H9 (cell line): ENCODE measurements at regions not wholly inside any gene's neighbourhood (a gene's known extent, or its start where the extent isn't known, plus 50 kb on each side); places are given as distances from the start of the nearest gene placed in this dataset.

Experiments
- DNase-seq: peaks from one replicate; pipeline ENCODE4 v3.0.0-alpha.2; 2017
- H2AFZ ChIP-seq: one replicate; pipeline ENCODE4 v1.6.1; 2013; ENCODE audit warnings: mild to moderate bottlenecking, low read length, control low read depth, moderate library complexity
- H2AK5ac ChIP-seq: 2 replicates; pipeline ENCODE4 v1.6.1; 2013; ENCODE audit warnings: low read length, control low read depth, mixed read lengths; ENCODE audit not compliant: insufficient read length
- H2BK120ac ChIP-seq: one replicate; pipeline ENCODE4 v1.6.1; 2013; ENCODE audit warnings: low read depth, mild to moderate bottlenecking, low read length, control low read depth, inconsistent platforms; ENCODE audit not compliant: poor library complexity, severe bottlenecking
- H2BK12ac ChIP-seq: 2 replicates; pipeline ENCODE4 v1.6.1; 2013; ENCODE audit warnings: low read length, control low read depth, mixed read lengths, low read depth; ENCODE audit not compliant: insufficient read length
- H2BK15ac ChIP-seq: 2 replicates; pipeline ENCODE4 v1.6.1; 2013; ENCODE audit warnings: low read depth, low read length, control low read depth
- H2BK20ac ChIP-seq: one replicate; pipeline ENCODE4 v1.6.1; 2013; ENCODE audit warnings: low read depth, mild to moderate bottlenecking, low read length, control low read depth, inconsistent platforms; ENCODE audit not compliant: poor library complexity, severe bottlenecking
- H2BK5ac ChIP-seq: 2 replicates; pipeline ENCODE4 v1.6.1; 2013; ENCODE audit warnings: low read length, control low read depth, mixed read lengths; ENCODE audit not compliant: insufficient read length
- H3K14ac ChIP-seq: 2 replicates; pipeline ENCODE4 v1.6.1; 2013; ENCODE audit warnings: low read length, control low read depth; ENCODE audit not compliant: insufficient read depth
- H3K18ac ChIP-seq: 2 replicates; pipeline ENCODE4 v1.6.1; 2013; ENCODE audit warnings: low read depth, mild to moderate bottlenecking, mixed read lengths, low read length, control low read depth; ENCODE audit not compliant: insufficient read length
- H3K23ac ChIP-seq: 2 replicates; pipeline ENCODE4 v1.6.1; 2013; ENCODE audit warnings: low read length, control low read depth, mixed read lengths, low read depth; ENCODE audit not compliant: insufficient read length
- H3K23me2 ChIP-seq: 2 replicates; pipeline ENCODE4 v1.6.1; 2013; ENCODE audit warnings: low read depth, mild to moderate bottlenecking, mixed read lengths, low read length, control low read depth; ENCODE audit not compliant: insufficient read length, poor library complexity, severe bottlenecking
- H3K27ac ChIP-seq: 2 replicates; pipeline ENCODE4 v1.5.1; 2013; ENCODE audit warnings: low read length, control low read depth, mixed read lengths, low read depth; ENCODE audit not compliant: insufficient read length
- H3K27me3 ChIP-seq: 2 replicates; pipeline ENCODE4 v1.6.1; 2013; ENCODE audit warnings: low read length, control low read depth, inconsistent platforms; ENCODE audit not compliant: insufficient read depth
- H3K4ac ChIP-seq: 2 replicates; pipeline ENCODE4 v1.6.1; 2013; ENCODE audit warnings: low read depth, mild to moderate bottlenecking, control low read depth, inconsistent platforms, low read length, moderate library complexity
- H3K4me1 ChIP-seq: 2 replicates; pipeline ENCODE4 v1.6.1; 2013; ENCODE audit warnings: low read length, control low read depth, inconsistent platforms; ENCODE audit not compliant: insufficient read depth
- H3K4me2 ChIP-seq: 2 replicates; pipeline ENCODE4 v1.6.1; 2013; ENCODE audit warnings: low read length, control low read depth, mixed read lengths; ENCODE audit not compliant: insufficient read length, insufficient read depth
- H3K56ac ChIP-seq: 2 replicates; pipeline ENCODE4 v1.6.1; 2013; ENCODE audit warnings: low read depth, mild to moderate bottlenecking, mixed read lengths, low read length, control low read depth; ENCODE audit not compliant: insufficient read length
- H3K79me1 ChIP-seq: 2 replicates; pipeline ENCODE4 v1.6.1; 2013; ENCODE audit warnings: low read depth, mild to moderate bottlenecking, moderate library complexity, low read length, control low read depth, inconsistent platforms; ENCODE audit not compliant: insufficient read depth, poor library complexity, severe bottlenecking
- H3K79me2 ChIP-seq: 2 replicates; pipeline ENCODE4 v1.6.1; 2013; ENCODE audit warnings: low read length, control low read depth, inconsistent platforms; ENCODE audit not compliant: insufficient read depth
- H3K9ac ChIP-seq: 2 replicates; pipeline ENCODE4 v1.6.1; 2013; ENCODE audit warnings: low read length, control low read depth, mixed read lengths; ENCODE audit not compliant: insufficient read length; ENCODE audit errors: extremely low read depth
- H3K9me3 ChIP-seq: one replicate; pipeline ENCODE4 v1.6.1; 2013; ENCODE audit warnings: low read depth, low read length, inconsistent platforms; ENCODE audit not compliant: control insufficient read depth
- H3T11ph ChIP-seq: one replicate; pipeline ENCODE4 v1.6.1; 2013; ENCODE audit warnings: mild to moderate bottlenecking, low read length, control low read depth, inconsistent platforms
- H4K20me1 ChIP-seq: one replicate; pipeline ENCODE4 v1.6.1; 2013; ENCODE audit not compliant: control insufficient read depth, insufficient read length, insufficient read depth
- H4K5ac ChIP-seq: 2 replicates; pipeline ENCODE4 v1.6.1; 2013; ENCODE audit warnings: low read depth, mild to moderate bottlenecking, mixed read lengths, low read length, control low read depth; ENCODE audit not compliant: insufficient read length
- H4K8ac ChIP-seq: replicated peaks from 2 replicates; pipeline ENCODE4 v1.6.1; 2013; ENCODE audit warnings: low read length, control low read depth, mixed read lengths, low read depth; ENCODE audit not compliant: insufficient read length
- H4K91ac ChIP-seq: 2 replicates; pipeline ENCODE4 v1.6.1; 2013; ENCODE audit warnings: low read depth, mild to moderate bottlenecking, moderate library complexity, mixed read lengths, low read length, control low read depth; ENCODE audit not compliant: insufficient read length
- H3K27ac Mint-ChIP-seq, 3 experiments: 2 replicates in 2 of 3; 3 replicates in 1 of 3; pipeline ENCODE4 v1.8.0; 2020 to 2021; ENCODE audit warnings: mixed read lengths in 3 of 3, mild to moderate bottlenecking in 1 of 3, moderate library complexity in 1 of 3
- H3K27me3 Mint-ChIP-seq: 2 replicates; pipeline ENCODE4 v1.8.0; 2021; ENCODE audit warnings: low read depth, mild to moderate bottlenecking, moderate library complexity, mixed read lengths
- H3K36me3 Mint-ChIP-seq, 3 experiments: 2 replicates in 2 of 3; 3 replicates in 1 of 3; pipeline ENCODE4 v1.8.0; 2020 to 2021; ENCODE audit warnings: low read depth in 3 of 3, mixed read lengths in 3 of 3; ENCODE audit not compliant: insufficient read depth in 1 of 3
- H3K4me1 Mint-ChIP-seq, 2 experiments: 2 replicates each; pipeline ENCODE4 v1.8.0; 2020; ENCODE audit warnings: mixed read lengths in 2 of 2
- H3K4me3 Mint-ChIP-seq, 2 experiments: 2 replicates in 1 of 2; 3 replicates in 1 of 2; pipeline ENCODE4 v1.8.0; 2020 to 2021; ENCODE audit warnings: mild to moderate bottlenecking in 2 of 2, mixed read lengths in 2 of 2, moderate library complexity in 1 of 2
- H3K9me3 Mint-ChIP-seq, 2 experiments: 2 replicates in 1 of 2; 3 replicates in 1 of 2; pipeline ENCODE4 v1.8.0; 2020; ENCODE audit warnings: mild to moderate bottlenecking in 2 of 2, mixed read lengths in 2 of 2, moderate library complexity in 1 of 2
- CTCF ChIP-seq: fragments of 200-600 bp; sonication (generic); conservative IDR thresholded peaks from 3 replicates; pipeline ENCODE4 v1.8.0; 2021; ENCODE audit warnings: antibody characterized with exemption, mild to moderate bottlenecking
- WGBS: extraction: QIAGEN DNeasy Blood & Tissue Kit; methylation state at CpG from one replicate; pipeline ENCODE4 v1.1.7; 2013; ENCODE audit warnings: missing lambda C conversion rate, low lambda C conversion rate, mixed read lengths; ENCODE audit not compliant: insufficient read length; ENCODE audit errors: extremely low coverage; 5-methylcytosine and 5-hydroxymethylcytosine counted together

- H3K4me3 Mint-ChIP-seq: no peak overlapping the region
- no peak overlapping the region for H3T11ph ChIP-seq
- no peak overlapping the region for H2AFZ ChIP-seq
These were observed 115.3 kb upstream of the MLIP start for GRCh38 chr6:53995935-53996334.

More at GRCh38 chr6:53995935-53996334, 115.3 kb upstream of the MLIP start:
- H4K91ac ChIP-seq: no peak overlapping the region
- no peak overlapping the region for H3K56ac ChIP-seq
- no peaks in the 10 kb centered on the region for H4K20me1 ChIP-seq
- H3K23me2 ChIP-seq: no peaks in the 10 kb centered on the region
- H3K4me1 ChIP-seq: no peaks in the 10 kb centered on the region
- peaks cover 5 to 6% of the 10 kb centered on the region in 2 experiments for H3K4me1 Mint-ChIP-seq
- no peak overlapping the region for H3K23ac ChIP-seq
- H3K4ac ChIP-seq: no peak overlapping the region
- H2BK5ac ChIP-seq: no peak overlapping the region
- no peak overlapping the region for H3K9ac ChIP-seq
- no peak overlapping the region for H4K8ac ChIP-seq
- H3K18ac ChIP-seq: no peak overlapping the region
- H3K9me3 Mint-ChIP-seq: no peaks in the 10 kb centered on the region
- H3K27ac Mint-ChIP-seq: no peak overlapping the region
- no peak overlapping the region for H3K14ac ChIP-seq
- H3K9me3 ChIP-seq: no peaks in the 10 kb centered on the region
- no peaks in the 10 kb centered on the region for H3K27me3 Mint-ChIP-seq
- no peaks in the 10 kb centered on the region for H3K36me3 Mint-ChIP-seq
- no peaks in the 10 kb centered on the region for H3K79me2 ChIP-seq
- DNase-seq: no peak
- no peak overlapping the region for H2BK12ac ChIP-seq
- no CpG with 5 or more reads among the region's 4 CpGs for WGBS
- no peak overlapping the region for H2BK120ac ChIP-seq
- no peak overlapping the region for H4K5ac ChIP-seq
- H3K4me2 ChIP-seq: no peak overlapping the region
- no peaks in the 10 kb centered on the region for H3K79me1 ChIP-seq
- no peak overlapping the region for H2AK5ac ChIP-seq
- H3K27ac ChIP-seq: no peak overlapping the region
- H3K27me3 ChIP-seq: no peaks in the 10 kb centered on the region
- no peak overlapping the region for H2BK20ac ChIP-seq
- TF ChIP-seq CTCF: no peak
- H2BK15ac ChIP-seq: no peak overlapping the region
